DND-41 (cell line): ENCODE measurements at regions not wholly inside any gene's neighbourhood (a gene's known extent, or its start where the extent isn't known, plus 50 kb on each side); places are given as distances from the start of the nearest gene placed in this dataset.

Experiments used
- EZH2 ChIP-seq: IDR thresholded peaks from 3 replicates; pipeline ENCODE4 v1.6.1; 2012; ENCODE audit warnings: borderline replicate concordance, low read depth, mild to moderate bottlenecking, moderate library complexity, low read length, inconsistent platforms; ENCODE audit not compliant: severe bottlenecking
- TF ChIP-seq, protein P1 (sequence below): IDR thresholded peaks from 2 replicates; pipeline ENCODE4 v1.5.1; 2012; ENCODE audit warnings: borderline replicate concordance, low read length, moderate library complexity, mild to moderate bottlenecking; ENCODE audit not compliant: poor library complexity, severe bottlenecking; ENCODE audit errors: extremely low read depth

DNA sequence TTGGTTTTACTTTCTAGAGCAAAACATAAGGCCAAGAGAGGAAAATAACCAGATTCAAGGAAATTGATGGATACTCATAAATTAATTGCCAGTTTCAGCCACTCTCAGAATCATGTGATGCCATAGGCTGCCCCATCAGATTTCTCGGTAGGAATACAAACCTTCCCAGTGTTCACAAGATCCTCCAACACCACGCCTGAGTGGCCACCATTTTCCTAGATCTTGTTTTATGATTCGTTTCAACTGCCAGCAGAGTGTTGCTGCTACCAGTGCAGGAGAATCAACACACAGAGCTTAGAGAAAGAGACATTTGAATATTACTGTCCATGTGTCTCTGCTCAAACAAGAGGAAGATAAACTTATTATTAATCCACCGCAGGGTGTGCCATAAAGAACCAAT, 434.2 kb upstream of the CDH4 start:
- no peak for TF ChIP-seq EZH2
- TF ChIP-seq, protein P1, sequence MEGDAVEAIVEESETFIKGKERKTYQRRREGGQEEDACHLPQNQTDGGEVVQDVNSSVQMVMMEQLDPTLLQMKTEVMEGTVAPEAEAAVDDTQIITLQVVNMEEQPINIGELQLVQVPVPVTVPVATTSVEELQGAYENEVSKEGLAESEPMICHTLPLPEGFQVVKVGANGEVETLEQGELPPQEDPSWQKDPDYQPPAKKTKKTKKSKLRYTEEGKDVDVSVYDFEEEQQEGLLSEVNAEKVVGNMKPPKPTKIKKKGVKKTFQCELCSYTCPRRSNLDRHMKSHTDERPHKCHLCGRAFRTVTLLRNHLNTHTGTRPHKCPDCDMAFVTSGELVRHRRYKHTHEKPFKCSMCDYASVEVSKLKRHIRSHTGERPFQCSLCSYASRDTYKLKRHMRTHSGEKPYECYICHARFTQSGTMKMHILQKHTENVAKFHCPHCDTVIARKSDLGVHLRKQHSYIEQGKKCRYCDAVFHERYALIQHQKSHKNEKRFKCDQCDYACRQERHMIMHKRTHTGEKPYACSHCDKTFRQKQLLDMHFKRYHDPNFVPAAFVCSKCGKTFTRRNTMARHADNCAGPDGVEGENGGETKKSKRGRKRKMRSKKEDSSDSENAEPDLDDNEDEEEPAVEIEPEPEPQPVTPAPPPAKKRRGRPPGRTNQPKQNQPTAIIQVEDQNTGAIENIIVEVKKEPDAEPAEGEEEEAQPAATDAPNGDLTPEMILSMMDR: no peak
